DMS53 treated with DMSO at 0.1 percent for 48 hours (cell line): ENCODE measurements at regions not wholly inside any gene's neighbourhood (a gene's known extent, or its start where the extent isn't known, plus 50 kb on each side); places are given as distances from the start of the nearest gene placed in this dataset.

ENCODE experiments used
- DNase-seq: peaks from one replicate; lab custom pipeline; 2025; ENCODE audit not compliant: unreplicated experiment; lab: John Stamatoyannopoulos, UW

GRCh38 chr2:128380061-128380889, 61.6 kb upstream of the HS6ST1 start:
- no peak for DNase-seq

GRCh38 chr2:128380961-128381938, 62.6 kb upstream of the HS6ST1 start:
- DNase-seq: no peak

DNA sequence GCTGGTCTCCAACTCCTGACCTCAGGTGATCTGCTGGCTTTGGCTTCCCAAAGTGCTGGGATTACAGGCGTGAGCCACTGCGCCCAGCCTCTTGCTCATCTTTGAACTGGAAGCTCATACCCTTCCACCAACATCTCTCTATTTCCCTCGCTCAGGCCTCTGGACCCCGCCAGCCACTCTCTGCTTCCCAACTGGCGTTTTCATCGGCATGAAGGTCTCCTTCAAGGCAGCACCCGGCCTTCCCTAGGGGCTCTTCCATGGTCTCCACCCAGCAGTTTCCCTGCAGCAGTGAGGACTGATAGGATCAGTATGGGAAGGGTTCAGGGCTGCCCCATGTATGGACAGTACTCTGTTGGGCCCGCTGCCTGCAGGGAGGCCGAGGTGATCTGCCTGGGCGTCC, 65.8 kb upstream of the HS6ST1 start:
- DNase-seq: no peak

DNA sequence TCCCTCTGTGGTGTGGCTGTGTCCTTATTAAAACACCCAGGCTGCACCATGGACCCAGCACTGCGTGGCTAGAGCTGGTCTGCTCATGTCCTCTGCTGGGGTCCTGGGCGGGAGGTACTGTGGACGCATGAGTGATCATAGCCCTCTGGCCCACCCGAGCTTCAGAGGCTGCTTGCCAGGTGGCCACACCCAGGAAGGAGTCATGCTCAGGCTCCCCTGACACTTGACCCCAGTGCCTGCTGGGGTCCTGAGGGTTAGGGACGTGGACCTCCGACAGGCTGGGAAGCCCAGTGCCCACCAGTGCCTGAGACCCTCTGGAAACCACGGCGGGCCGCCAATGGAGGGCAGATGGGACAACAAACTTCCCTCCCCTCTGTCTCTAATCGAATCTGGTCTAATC, 66.3 kb upstream of the HS6ST1 start:
- DNase-seq: no peak

- no peak for DNase-seq
Observed at GRCh38 chr2:128385365-128385764, 66.7 kb upstream of the HS6ST1 start.

GRCh38 chr2:128386066-128386465, 67.4 kb upstream of the HS6ST1 start:
- no peak for DNase-seq

DNA sequence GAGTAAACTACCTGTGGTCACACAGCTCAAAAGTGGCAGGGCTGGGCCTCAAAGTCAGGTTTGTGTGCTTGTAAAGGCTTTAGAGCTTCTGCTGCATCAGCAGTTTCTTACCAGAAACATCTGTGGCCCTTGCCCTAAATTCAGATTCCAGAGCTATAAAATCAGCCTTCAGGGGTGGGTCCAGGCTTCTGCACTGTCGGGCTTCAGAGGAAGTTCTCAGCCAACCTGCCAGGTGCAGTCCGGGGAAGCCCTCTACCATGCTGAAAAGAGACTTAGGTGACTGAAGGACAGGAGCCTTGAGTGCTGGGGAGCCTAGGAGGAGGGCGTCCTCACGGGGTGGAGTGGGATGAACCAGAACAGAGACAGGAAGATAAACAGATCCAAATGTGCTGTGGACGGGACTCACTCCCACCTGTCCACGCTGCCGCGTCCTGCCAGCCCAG, 69.9 kb upstream of the HS6ST1 start:
- no peak for DNase-seq

GRCh38 chr2:128389388-128390086, 70.9 kb upstream of the HS6ST1 start:
- no peak for DNase-seq

- no peak for DNase-seq
Observed at GRCh38 chr2:128390256-128390990, 71.8 kb upstream of the HS6ST1 start.

GRCh38 chr2:128390991-128391630, 72.4 kb upstream of the HS6ST1 start:
- no peak for DNase-seq

GRCh38 chr2:128391679-128392078, 73.0 kb upstream of the HS6ST1 start:
- no peak for DNase-seq

DNA sequence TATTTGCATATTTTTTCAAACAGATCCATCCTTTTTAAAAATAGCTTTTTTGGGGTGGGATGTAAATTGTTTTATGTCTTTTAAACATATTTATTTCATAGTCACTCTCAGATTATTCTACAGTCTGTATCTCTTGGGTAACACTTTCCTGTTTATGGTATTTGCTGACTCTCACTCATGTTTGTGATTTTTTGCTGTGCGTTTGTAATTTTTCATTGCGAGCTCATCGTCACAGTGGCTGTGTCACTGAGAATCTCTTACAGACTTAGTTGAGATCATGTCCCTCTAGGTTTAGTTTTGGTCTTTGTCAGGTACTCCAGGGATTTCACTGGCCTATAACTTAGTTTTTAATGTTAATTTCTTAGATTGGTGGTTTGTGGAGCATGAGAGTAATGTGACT, 73.5 kb upstream of the HS6ST1 start:
- no peak for DNase-seq

GRCh38 chr2:128394007-128394730, 75.5 kb upstream of the HS6ST1 start:
- no peak for DNase-seq

GRCh38 chr2:128395196-128395595, 76.5 kb upstream of the HS6ST1 start:
- no peak for DNase-seq

- DNase-seq: no peak
Observed at GRCh38 chr2:128395640-128396499, 77.2 kb upstream of the HS6ST1 start.

- no peak for DNase-seq
Observed at GRCh38 chr2:128396500-128396891, 77.8 kb upstream of the HS6ST1 start.

- DNase-seq: no peak
Observed at GRCh38 chr2:128396946-128397345, 78.3 kb upstream of the HS6ST1 start.

GRCh38 chr2:128399256-128399655, 80.6 kb upstream of the HS6ST1 start:
- DNase-seq: no peak
